ENCODE measurements at regions not wholly inside any gene's neighbourhood (a gene's known extent, or its start where the extent isn't known, plus 50 kb on each side); places are given as distances from the start of the nearest gene placed in this dataset.

DNA sequence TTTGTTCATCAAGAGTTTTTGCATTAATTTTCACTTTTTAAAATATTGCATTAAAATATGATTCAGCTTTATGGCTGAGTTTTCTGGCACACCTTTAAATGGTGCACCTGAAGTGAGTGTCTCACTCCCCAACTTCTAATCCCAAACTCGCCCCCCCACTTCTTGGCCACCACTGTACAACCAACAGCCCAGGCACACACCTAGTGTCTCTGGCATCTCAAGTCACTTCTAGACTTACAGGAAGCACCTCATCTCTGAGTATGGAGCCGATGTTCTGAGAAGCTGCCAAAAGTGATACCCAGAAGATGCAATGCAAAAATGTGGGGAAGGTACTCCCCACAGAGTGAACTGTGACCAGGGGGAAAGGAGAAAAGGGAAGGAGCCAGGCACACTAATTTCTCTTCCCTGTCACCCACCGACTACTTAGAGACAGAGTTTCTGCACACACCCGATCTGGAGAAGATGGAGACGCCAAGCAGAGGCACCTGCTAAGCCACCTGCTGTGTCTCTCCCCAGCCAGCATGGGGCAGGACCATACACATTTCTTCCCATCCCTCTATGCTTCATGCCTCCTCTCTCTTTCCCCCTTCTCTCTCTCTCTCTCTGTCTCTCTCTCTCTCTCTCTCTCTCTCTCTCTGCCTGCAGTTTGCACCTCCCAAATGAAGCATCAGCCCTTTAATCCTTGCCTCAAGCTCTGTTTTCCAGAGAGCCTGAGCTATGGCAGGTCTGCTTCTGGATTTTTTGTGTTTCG is 155.3 kb upstream of the ZNF507 start:
- no peak overlapping the region for H3K27ac ChIP-seq
- no peak for TF ChIP-seq CTCF (conservative IDR thresholded peaks at IDR 0.05)
- no peak for TF ChIP-seq ZFX (IDR thresholded peaks at IDR 0.05)

DNA sequence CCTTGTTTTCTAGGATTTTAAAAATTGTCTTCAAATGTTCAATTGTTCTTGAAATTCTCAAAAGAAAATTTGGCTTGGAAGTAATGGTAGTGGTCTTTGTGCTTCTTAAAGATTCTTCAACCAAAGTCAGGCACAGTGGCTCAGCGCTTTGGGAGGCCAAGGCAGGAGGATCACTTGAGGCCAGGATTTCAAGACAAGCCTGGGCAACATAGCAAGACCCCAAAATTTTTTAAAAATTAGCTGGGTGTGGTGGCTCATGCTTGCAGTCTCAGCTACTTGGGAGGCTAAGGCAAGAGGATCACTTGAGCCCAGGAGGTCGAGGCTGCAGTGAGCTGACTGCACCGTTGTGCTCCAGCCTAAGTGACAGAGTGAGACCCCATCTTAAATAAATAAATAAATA is 153.5 kb upstream of the ZNF507 start:
- TF ChIP-seq ZFX (IDR thresholded peaks at IDR 0.05) (no peak), CTCF (conservative IDR thresholded peaks at IDR 0.05) (no peak)
- no peak overlapping the region for H3K27ac ChIP-seq

DNA sequence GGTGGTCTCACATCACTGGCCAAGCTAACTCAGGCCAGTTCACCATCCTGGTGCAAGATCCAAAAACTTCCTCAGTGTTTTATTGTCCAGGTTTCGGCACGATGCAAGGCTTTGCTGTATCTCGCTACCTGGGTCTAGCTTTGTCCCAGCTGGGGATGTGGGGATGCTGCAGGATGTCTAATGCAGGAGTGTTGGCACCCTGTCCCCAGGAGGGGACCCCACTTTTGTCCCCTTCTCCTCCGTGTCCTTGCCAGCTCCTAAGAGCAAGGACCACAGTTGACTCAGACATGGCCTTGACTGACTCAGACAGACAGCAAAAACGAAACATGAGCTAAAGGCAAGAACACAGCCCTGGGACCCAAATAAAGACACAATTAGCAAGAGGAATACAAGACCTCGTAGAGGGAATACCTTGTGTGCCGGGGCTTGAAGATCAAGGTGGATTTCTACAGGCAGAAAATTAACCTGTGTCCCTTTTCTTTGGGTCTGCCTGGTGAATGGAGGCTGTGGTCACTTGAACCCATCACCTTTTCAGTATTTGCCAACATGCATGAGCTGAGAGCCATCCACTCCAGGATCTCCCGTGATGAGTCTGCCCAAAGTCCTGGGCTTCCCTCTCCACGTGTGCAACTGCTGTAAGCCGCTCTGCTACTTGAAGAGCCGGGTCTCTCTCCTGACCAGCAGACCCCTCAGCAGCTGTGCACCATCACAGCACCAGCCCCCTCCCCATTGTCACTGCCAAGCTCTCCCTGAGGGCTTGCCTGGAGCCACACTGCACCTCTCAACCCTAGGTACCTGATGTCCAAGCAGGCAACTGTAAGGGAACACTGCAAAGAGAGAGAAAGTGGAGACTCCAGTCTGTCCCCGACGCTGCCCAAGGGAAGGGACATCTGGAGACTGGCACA is 149.5 kb upstream of the ZNF507 start:
- no peak overlapping the region for H3K27ac ChIP-seq
- TF ChIP-seq CTCF (conservative IDR thresholded peaks at IDR 0.05) (no peak), ZFX (IDR thresholded peaks at IDR 0.05) (no peak)

- no peak overlapping the region for H3K27ac ChIP-seq
- TF ChIP-seq CTCF (conservative IDR thresholded peaks at IDR 0.05) (no peak), ZFX (IDR thresholded peaks at IDR 0.05) (no peak)
Observed at GRCh38 chr19:32196690-32197420, 148.6 kb upstream of the ZNF507 start.

- H3K27ac ChIP-seq = no peak overlapping the region
- no peak for TF ChIP-seq ZFX (IDR thresholded peaks at IDR 0.05)
- TF ChIP-seq CTCF (conservative IDR thresholded peaks at IDR 0.05) = no peak
Observed at GRCh38 chr19:32197896-32198882, 147.2 kb upstream of the ZNF507 start.

GRCh38 chr19:32199501-32200040 is 145.8 kb upstream of the ZNF507 start:
- H3K27ac ChIP-seq = no peak overlapping the region
- TF ChIP-seq CTCF (conservative IDR thresholded peaks at IDR 0.05) (no peak), ZFX (IDR thresholded peaks at IDR 0.05) (no peak)

All from C4-2B (cell line).